ENCODE measurements at regions not wholly inside any gene's neighbourhood (a gene's known extent, or its start where the extent isn't known, plus 50 kb on each side); places are given as distances from the start of the nearest gene placed in this dataset.

DNA sequence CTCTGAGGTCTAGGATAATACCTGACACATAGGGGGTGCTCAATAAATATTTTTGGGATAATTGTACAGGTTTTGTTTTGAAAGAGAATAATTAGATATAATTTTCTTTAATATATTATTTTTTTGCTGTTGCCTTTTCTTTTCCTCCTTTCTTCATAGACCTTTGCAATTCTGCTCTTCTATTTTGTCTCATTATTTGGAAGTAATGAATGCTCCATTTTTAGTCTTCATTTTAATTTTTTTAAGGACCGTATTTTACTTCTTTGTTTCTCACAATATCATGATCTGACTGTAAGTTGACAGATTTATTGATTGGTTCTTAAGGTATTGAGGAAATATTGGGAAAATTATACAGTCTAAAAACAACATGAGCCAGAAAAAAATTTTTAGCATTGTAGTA lies 150.5 kb upstream of the TMC3 start:
- Mint-ChIP-seq H3K27ac (ENCODE audit: unreplicated experiment) (no peak overlapping the region), H3K36me3 (ENCODE audit: low read depth) (no peaks in the 10 kb centered on the region), H3K4me3 (no peak overlapping the region), H3K4me1 (peaks cover 3% of the 10 kb centered on the region), H3K9me3 (peaks cover 11% of the 10 kb centered on the region), H3K27me3 (ENCODE audit: low read depth) (no peaks in the 10 kb centered on the region)
- DNase-seq (ENCODE audit: low read depth, low spot score): no peak
- TF ChIP-seq, protein P1, sequence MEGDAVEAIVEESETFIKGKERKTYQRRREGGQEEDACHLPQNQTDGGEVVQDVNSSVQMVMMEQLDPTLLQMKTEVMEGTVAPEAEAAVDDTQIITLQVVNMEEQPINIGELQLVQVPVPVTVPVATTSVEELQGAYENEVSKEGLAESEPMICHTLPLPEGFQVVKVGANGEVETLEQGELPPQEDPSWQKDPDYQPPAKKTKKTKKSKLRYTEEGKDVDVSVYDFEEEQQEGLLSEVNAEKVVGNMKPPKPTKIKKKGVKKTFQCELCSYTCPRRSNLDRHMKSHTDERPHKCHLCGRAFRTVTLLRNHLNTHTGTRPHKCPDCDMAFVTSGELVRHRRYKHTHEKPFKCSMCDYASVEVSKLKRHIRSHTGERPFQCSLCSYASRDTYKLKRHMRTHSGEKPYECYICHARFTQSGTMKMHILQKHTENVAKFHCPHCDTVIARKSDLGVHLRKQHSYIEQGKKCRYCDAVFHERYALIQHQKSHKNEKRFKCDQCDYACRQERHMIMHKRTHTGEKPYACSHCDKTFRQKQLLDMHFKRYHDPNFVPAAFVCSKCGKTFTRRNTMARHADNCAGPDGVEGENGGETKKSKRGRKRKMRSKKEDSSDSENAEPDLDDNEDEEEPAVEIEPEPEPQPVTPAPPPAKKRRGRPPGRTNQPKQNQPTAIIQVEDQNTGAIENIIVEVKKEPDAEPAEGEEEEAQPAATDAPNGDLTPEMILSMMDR (conservative IDR thresholded peaks at IDR 0.05): no peak

DNA sequence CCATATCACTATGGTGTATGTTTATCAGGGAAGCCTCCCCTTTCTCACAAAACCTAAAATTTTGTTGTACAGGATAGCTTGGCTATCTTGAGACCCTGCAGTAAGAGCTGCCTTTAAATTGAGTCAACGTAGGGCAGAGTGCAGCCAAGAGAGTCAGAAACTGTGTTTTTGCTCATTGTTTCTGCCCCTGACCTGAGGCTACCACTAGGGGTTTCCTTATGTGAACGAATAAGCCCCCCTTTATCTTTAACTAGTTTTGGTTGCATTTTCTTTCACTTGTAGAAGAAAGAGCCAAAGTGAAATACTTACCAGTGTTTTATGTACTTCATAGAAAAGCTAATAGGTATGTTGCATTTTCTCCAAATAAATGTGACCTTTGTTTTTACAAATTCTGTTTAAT lies 149.9 kb upstream of the TMC3 start:
- Mint-ChIP-seq H3K27ac (ENCODE audit: unreplicated experiment) (no peak overlapping the region), H3K4me1 (no peaks in the 10 kb centered on the region), H3K27me3 (ENCODE audit: low read depth) (no peaks in the 10 kb centered on the region), H3K4me3 (no peak overlapping the region), H3K36me3 (ENCODE audit: low read depth) (no peaks in the 10 kb centered on the region), H3K9me3 (peaks cover 11% of the 10 kb centered on the region)
- DNase-seq (ENCODE audit: low read depth, low spot score): no peak
- TF ChIP-seq, protein P1 (conservative IDR thresholded peaks at IDR 0.05): no peak

DNA sequence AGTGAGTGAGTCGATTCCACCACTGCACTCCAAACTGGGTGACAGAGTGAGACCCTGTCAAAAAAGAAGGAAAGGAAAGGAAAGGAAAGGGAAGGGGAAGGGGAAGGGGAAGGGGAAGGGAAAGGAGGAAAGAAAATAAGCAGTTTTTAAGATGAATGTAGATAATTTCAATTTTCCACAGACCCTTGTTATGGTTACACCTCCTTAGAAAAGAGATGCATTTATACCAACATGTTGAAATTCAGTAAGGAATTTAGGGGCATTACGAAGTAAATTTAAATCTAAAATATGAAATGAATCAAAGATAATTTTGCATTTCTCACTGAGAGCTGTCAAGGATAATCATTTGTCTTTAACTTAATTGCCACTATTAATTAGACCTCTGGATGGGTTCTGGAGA lies 146.5 kb upstream of the TMC3 start:
- Mint-ChIP-seq H3K9me3 (peaks cover 9% of the 10 kb centered on the region), H3K4me3 (no peak overlapping the region), H3K27me3 (ENCODE audit: low read depth) (peaks cover 4% of the 10 kb centered on the region), H3K4me1 (no peaks in the 10 kb centered on the region), H3K27ac (ENCODE audit: unreplicated experiment) (no peak overlapping the region), H3K36me3 (ENCODE audit: low read depth) (no peaks in the 10 kb centered on the region)
- DNase-seq (ENCODE audit: low read depth, low spot score): no peak
- TF ChIP-seq, protein P1 (conservative IDR thresholded peaks at IDR 0.05): no peak

DNA sequence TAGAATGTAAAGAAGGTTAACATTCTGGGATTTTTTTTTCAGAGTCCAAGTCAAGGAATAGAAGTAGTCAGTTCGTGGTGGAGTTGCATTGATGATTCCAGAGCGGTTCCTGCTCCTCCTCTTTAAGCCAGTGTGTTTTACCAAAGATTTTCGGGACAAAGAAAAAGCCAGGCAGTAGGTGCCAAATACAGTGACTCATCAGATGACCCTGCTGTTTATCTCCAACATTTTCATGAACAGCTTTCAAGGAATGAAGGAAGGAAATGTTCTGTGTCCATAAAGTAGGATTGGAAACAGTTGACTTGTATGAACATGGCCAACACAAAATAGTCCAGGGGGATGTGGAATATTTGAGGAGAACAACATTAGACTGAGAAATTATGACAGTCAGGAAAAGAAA lies 142.4 kb upstream of the TMC3 start:
- no peaks in the 10 kb centered on the region for H3K9me3 Mint-ChIP-seq

DNA sequence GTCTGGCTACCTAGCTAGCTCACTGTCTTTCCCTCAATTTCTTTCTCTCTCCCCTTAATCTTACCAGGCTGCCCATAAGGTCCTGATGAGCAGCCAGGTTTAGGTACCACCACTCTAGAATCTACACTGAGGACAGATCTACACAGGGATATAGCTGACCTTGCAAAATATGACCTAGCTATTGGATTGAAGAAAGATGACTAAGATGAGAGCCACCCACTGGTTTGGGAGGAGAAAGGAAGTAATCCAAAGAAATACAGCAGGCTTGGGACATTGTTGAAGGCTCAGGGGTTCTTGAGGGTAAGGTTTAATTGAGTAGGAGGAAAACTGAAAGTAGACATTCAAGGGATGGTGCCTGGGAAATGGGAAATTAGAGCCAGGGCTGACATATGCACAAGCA lies 142.0 kb upstream of the TMC3 start:
- peaks cover 4% of the 10 kb centered on the region for H3K27me3 Mint-ChIP-seq (ENCODE audit: low read depth)
- no peak overlapping the region for H3K4me3 Mint-ChIP-seq
- H3K36me3 Mint-ChIP-seq (ENCODE audit: low read depth): no peaks in the 10 kb centered on the region
- no peaks in the 10 kb centered on the region for H3K9me3 Mint-ChIP-seq
- TF ChIP-seq, protein P1 (conservative IDR thresholded peaks at IDR 0.05): no peak
- DNase-seq (ENCODE audit: low read depth, low spot score): no peak
- H3K4me1 Mint-ChIP-seq: no peaks in the 10 kb centered on the region
- no peak overlapping the region for H3K27ac Mint-ChIP-seq (ENCODE audit: unreplicated experiment)

More for the DNA sequence above, 142.4 kb upstream of the TMC3 start:
- TF ChIP-seq, protein P1 (conservative IDR thresholded peaks at IDR 0.05): no peak
- DNase-seq (ENCODE audit: low read depth, low spot score): no peak
- Mint-ChIP-seq H3K27ac (ENCODE audit: unreplicated experiment) (no peak overlapping the region), H3K36me3 (ENCODE audit: low read depth) (no peaks in the 10 kb centered on the region), H3K4me1 (no peaks in the 10 kb centered on the region), H3K27me3 (ENCODE audit: low read depth) (peaks cover 4% of the 10 kb centered on the region), H3K4me3 (no peak overlapping the region)

DNA sequence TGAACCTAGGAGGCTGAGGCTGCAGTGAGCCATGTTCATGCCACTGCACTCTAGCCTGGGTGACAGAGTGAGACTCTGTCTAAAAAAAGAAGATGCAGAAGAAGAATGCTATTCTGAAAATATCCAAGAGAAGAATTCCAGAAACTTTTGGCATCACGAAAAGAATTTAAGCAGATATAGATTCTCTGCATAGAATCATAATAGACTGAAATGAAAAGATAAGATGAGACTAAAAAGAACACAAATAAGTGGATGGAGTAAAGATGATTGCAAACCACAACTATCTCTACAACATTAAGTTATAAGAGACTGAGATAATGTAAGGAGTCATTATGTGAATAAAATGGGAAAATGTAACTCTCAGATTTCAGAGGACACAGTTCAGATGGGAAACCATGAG lies 140.7 kb upstream of the TMC3 start:
- no peaks in the 10 kb centered on the region for H3K9me3 Mint-ChIP-seq
- TF ChIP-seq, protein P1 (conservative IDR thresholded peaks at IDR 0.05): no peak
- no peaks in the 10 kb centered on the region for H3K36me3 Mint-ChIP-seq (ENCODE audit: low read depth)
- no peak overlapping the region for H3K27ac Mint-ChIP-seq (ENCODE audit: unreplicated experiment)
- DNase-seq (ENCODE audit: low read depth, low spot score): no peak
- H3K4me3 Mint-ChIP-seq: no peak overlapping the region
- H3K27me3 Mint-ChIP-seq (ENCODE audit: low read depth): peaks cover 4% of the 10 kb centered on the region
- no peaks in the 10 kb centered on the region for H3K4me1 Mint-ChIP-seq

Measured in neural crest cell (in vitro differentiated cells).